WTC11 (cell line): ENCODE measurements at regions not wholly inside any gene's neighbourhood (a gene's known extent, or its start where the extent isn't known, plus 50 kb on each side); places are given as distances from the start of the nearest gene placed in this dataset.

ENCODE experiments used
- ATAC-seq: fragments of 200-7000 bp; cut with Tn5 transposase; 2 replicates; pipeline ENCODE4 v1.10.0; 2021; ENCODE audit warnings: mild to moderate bottlenecking, moderate library complexity
- CTCF ChIA-PET: fragments of 300-600 bp; sonication (Branson Sonifier 250); formaldehyde crosslinking; loops from one replicate; lab custom pipeline; 2021; ENCODE audit warnings: antibody characterized with exemption; lab: Charles Lee
- POLR2A ChIA-PET: fragments of 350-600 bp; sonication (Branson Sonifier 250); formaldehyde crosslinking; loops from one replicate; lab custom pipeline; 2021; ENCODE audit warnings: antibody characterized with exemption; lab: Charles Lee
- DNase-seq: peaks from one replicate; pipeline ENCODE4 v3.0.0; 2021; ENCODE audit warnings: low spot score
- H3K27ac Mint-ChIP-seq: 2 replicates; pipeline ENCODE4 v1.8.0; 2021; ENCODE audit warnings: mixed read lengths
- H3K27me3 Mint-ChIP-seq: 2 replicates; pipeline ENCODE4 v1.8.0; 2021; ENCODE audit warnings: low read depth, mild to moderate bottlenecking, moderate library complexity, mixed read lengths
- H3K36me3 Mint-ChIP-seq: 2 replicates; pipeline ENCODE4 v1.8.0; 2021; ENCODE audit warnings: mixed read lengths
- H3K4me1 Mint-ChIP-seq: 2 replicates; pipeline ENCODE4 v1.8.0; 2022; ENCODE audit warnings: mixed read lengths
- H3K4me3 Mint-ChIP-seq: 2 replicates; pipeline ENCODE4 v1.8.0; 2021; ENCODE audit warnings: mild to moderate bottlenecking, moderate library complexity, mixed read lengths
- H3K9me3 Mint-ChIP-seq: 2 replicates; pipeline ENCODE4 v1.8.0; 2021; ENCODE audit warnings: mixed read lengths
- ATF2 ChIP-seq: sonication (generic); formaldehyde crosslinking; IDR thresholded peaks from 2 replicates; pipeline ENCODE4 v1.8.1; 2022; ENCODE audit warnings: low read depth, missing genetic modification reagents, borderline replicate concordance
- CBFB ChIP-seq: sonication (generic); formaldehyde crosslinking; IDR thresholded peaks from 2 replicates; pipeline ENCODE4 v1.8.1; 2022; ENCODE audit warnings: mild to moderate bottlenecking, low read depth, missing genetic modification reagents
- CDX4 ChIP-seq: fragments of 250-450 bp; sonication (Bioruptor Pico); IDR thresholded peaks from 2 replicates; pipeline ENCODE4 v1.9.0; 2021; ENCODE audit warnings: moderate library complexity, mild to moderate bottlenecking, inconsistent platforms, borderline replicate concordance
- CTCF ChIP-seq: fragments of 200-600 bp; IDR thresholded peaks from 2 replicates; pipeline ENCODE4 v1.8.0; 2022; ENCODE audit warnings: antibody characterized with exemption
- ELF4 ChIP-seq: sonication (generic); formaldehyde crosslinking; IDR thresholded peaks from 2 replicates; pipeline ENCODE4 v1.8.1; 2022; ENCODE audit warnings: low read depth, mild to moderate bottlenecking, moderate library complexity, missing genetic modification reagents
- EMX1 ChIP-seq: fragments of 250-450 bp; sonication (Bioruptor Pico); IDR thresholded peaks from 2 replicates; pipeline ENCODE4 v1.8.0; 2021; ENCODE audit warnings: mild to moderate bottlenecking
- ETV6 ChIP-seq: sonication (generic); formaldehyde crosslinking; IDR thresholded peaks from 2 replicates; pipeline ENCODE4 v1.8.1; 2022; ENCODE audit warnings: mild to moderate bottlenecking, missing genetic modification reagents
- FOXJ3 ChIP-seq: sonication (generic); formaldehyde crosslinking; IDR thresholded peaks from 2 replicates; pipeline ENCODE4 v1.9.0; 2021; ENCODE audit warnings: missing genetic modification reagents, mild to moderate bottlenecking, borderline replicate concordance
- FOXK1 ChIP-seq: sonication (generic); formaldehyde crosslinking; IDR thresholded peaks from 2 replicates; pipeline ENCODE4 v1.8.0; 2022; ENCODE audit warnings: mild to moderate bottlenecking, moderate library complexity, missing genetic modification reagents
- GABPB1 ChIP-seq: sonication (generic); formaldehyde crosslinking; IDR thresholded peaks from 2 replicates; pipeline ENCODE4 v1.8.1; 2023; ENCODE audit warnings: mild to moderate bottlenecking, missing genetic modification reagents
- IRF2 ChIP-seq: sonication (generic); formaldehyde crosslinking; IDR thresholded peaks from 2 replicates; pipeline ENCODE4 v1.8.0; 2022; ENCODE audit warnings: low read depth, missing genetic modification reagents, borderline replicate concordance
- JUN ChIP-seq: sonication (generic); formaldehyde crosslinking; IDR thresholded peaks from 2 replicates; pipeline ENCODE4 v1.8.0; 2023; ENCODE audit warnings: mild to moderate bottlenecking, missing genetic modification reagents
- KAT7 ChIP-seq: sonication (generic); formaldehyde crosslinking; IDR thresholded peaks from 2 replicates; pipeline ENCODE4 v1.8.1; 2023; ENCODE audit warnings: missing genetic modification reagents, mild to moderate bottlenecking, borderline replicate concordance
- MAX ChIP-seq: sonication (generic); formaldehyde crosslinking; IDR thresholded peaks from 2 replicates; pipeline ENCODE4 v1.8.0; 2022; ENCODE audit warnings: mild to moderate bottlenecking, missing genetic modification reagents
- NFE2L1 ChIP-seq: sonication (generic); formaldehyde crosslinking; IDR thresholded peaks from 2 replicates; pipeline ENCODE4 v1.8.1; 2023; ENCODE audit warnings: missing genetic modification reagents
- NR2C2 ChIP-seq: sonication (generic); formaldehyde crosslinking; IDR thresholded peaks from 2 replicates; pipeline ENCODE4 v1.8.0; 2022; ENCODE audit warnings: mild to moderate bottlenecking, missing genetic modification reagents
- OVOL2 ChIP-seq: fragments of 250-450 bp; sonication (Bioruptor Pico); IDR thresholded peaks from 2 replicates; pipeline ENCODE4 v1.9.0; 2021; ENCODE audit warnings: mild to moderate bottlenecking, borderline replicate concordance
- RORB ChIP-seq: fragments of 250-450 bp; sonication (Bioruptor Pico); IDR thresholded peaks from 2 replicates; pipeline ENCODE4 v1.9.0; 2021; ENCODE audit warnings: mild to moderate bottlenecking
- SOX15 ChIP-seq: fragments of 250-450 bp; sonication (Bioruptor Pico); IDR thresholded peaks from 2 replicates; pipeline ENCODE4 v1.9.0; 2021; ENCODE audit warnings: mild to moderate bottlenecking
- TEAD1 ChIP-seq: sonication (generic); formaldehyde crosslinking; IDR thresholded peaks from 2 replicates; pipeline ENCODE4 v1.8.0; 2022; ENCODE audit warnings: mild to moderate bottlenecking, missing genetic modification reagents
- TEAD4 ChIP-seq: sonication (generic); formaldehyde crosslinking; IDR thresholded peaks from 2 replicates; pipeline ENCODE4 v1.8.0; 2022; ENCODE audit warnings: mild to moderate bottlenecking, missing genetic modification reagents
- ZNF232 ChIP-seq: sonication (generic); formaldehyde crosslinking; IDR thresholded peaks from 2 replicates; pipeline ENCODE4 v1.8.0; 2022; ENCODE audit warnings: mild to moderate bottlenecking, missing genetic modification reagents
- TF ChIP-seq, protein P1 (sequence below): sonication (generic); formaldehyde crosslinking; IDR thresholded peaks from 2 replicates; pipeline ENCODE4 v1.8.0; 2022; ENCODE audit warnings: mild to moderate bottlenecking, missing genetic modification reagents
- TF ChIP-seq, protein P2 (sequence below): sonication (generic); formaldehyde crosslinking; IDR thresholded peaks from 2 replicates; pipeline ENCODE4 v1.8.1; 2022; ENCODE audit warnings: mild to moderate bottlenecking, moderate library complexity, missing genetic modification reagents

- ATAC-seq (no peak), DNase-seq (no peak)
- Mint-ChIP-seq H3K27me3 (no peaks in the 10 kb centered on the region), H3K4me3 (no peak overlapping the region), H3K9me3 (no peaks in the 10 kb centered on the region), H3K36me3 (no peaks in the 10 kb centered on the region), H3K27ac (no peak overlapping the region; the same call in 1 of the 2 replicates), H3K4me1 (peaks cover 6% of the 10 kb centered on the region; the same call in 1 of the 2 replicates)
- POLR2A ChIA-PET: no interaction called here
- CTCF ChIA-PET: no interaction called here
- no peak for TF ChIP-seq OVOL2 (CRISPR knock-in tag)
- TF ChIP-seq, protein P1, sequence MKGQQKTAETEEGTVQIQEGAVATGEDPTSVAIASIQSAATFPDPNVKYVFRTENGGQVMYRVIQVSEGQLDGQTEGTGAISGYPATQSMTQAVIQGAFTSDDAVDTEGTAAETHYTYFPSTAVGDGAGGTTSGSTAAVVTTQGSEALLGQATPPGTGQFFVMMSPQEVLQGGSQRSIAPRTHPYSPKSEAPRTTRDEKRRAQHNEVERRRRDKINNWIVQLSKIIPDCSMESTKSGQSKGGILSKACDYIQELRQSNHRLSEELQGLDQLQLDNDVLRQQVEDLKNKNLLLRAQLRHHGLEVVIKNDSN (CRISPR knock-in tag): no peak
- no peak for TF ChIP-seq FOXJ3
- TF ChIP-seq GABPB1 (CRISPR knock-in tag): no peak
- no peak for TF ChIP-seq TEAD1
- TF ChIP-seq, protein P2, sequence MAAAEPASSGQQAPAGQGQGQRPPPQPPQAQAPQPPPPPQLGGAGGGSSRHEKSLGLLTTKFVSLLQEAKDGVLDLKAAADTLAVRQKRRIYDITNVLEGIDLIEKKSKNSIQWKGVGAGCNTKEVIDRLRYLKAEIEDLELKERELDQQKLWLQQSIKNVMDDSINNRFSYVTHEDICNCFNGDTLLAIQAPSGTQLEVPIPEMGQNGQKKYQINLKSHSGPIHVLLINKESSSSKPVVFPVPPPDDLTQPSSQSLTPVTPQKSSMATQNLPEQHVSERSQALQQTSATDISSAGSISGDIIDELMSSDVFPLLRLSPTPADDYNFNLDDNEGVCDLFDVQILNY (CRISPR knock-in tag): no peak
- no peak for TF ChIP-seq SOX15 (CRISPR knock-in tag)
- no peak for TF ChIP-seq CBFB (CRISPR knock-in tag)
- TF ChIP-seq ZNF232 (CRISPR knock-in tag): no peak
- TF ChIP-seq NR2C2 (CRISPR knock-in tag): no peak
Measured at GRCh38 chr6:2360126-2360525, 114.7 kb upstream of the GMDS start.

- H3K4me1 Mint-ChIP-seq: 0 out of 2 replicates have a peak, but pooled peaks cover 3% of the 10 kb centered on the region
- POLR2A ChIA-PET: no interaction called here
- no peak for DNase-seq
Measured at GRCh38 chr6:2355150-2355549, 109.7 kb upstream of the GMDS start.

GRCh38 chr6:2354138-2354491 lies 108.7 kb upstream of the GMDS start:
- POLR2A ChIA-PET: interaction anchor here (0.6 to 1.4 kb wide), 2 partner anchors 139 to 145 kb away, joined by 3 to 4 read pairs; no protein-coding TSS in a partner anchor
- TF ChIP-seq, protein P1 (CRISPR knock-in tag): no peak
- no peak for TF ChIP-seq TEAD4 (CRISPR knock-in tag)
- TF ChIP-seq ZNF232 (CRISPR knock-in tag): no peak
- TF ChIP-seq JUN (CRISPR knock-in tag): no peak
- TF ChIP-seq ATF2 (CRISPR knock-in tag): no peak
- no peak for TF ChIP-seq EMX1 (CRISPR knock-in tag)
- no peak for TF ChIP-seq RORB (CRISPR knock-in tag)
- no peak for TF ChIP-seq ELF4 (CRISPR knock-in tag)
- TF ChIP-seq CDX4 (CRISPR knock-in tag): no peak
- no peak for TF ChIP-seq MAX (CRISPR knock-in tag)
- no peak for TF ChIP-seq IRF2 (CRISPR knock-in tag)
- TF ChIP-seq GABPB1 (CRISPR knock-in tag): no peak

More at GRCh38 chr6:2355150-2355549, 109.7 kb upstream of the GMDS start:
- no peaks in the 10 kb centered on the region for H3K9me3 Mint-ChIP-seq
- no peaks in the 10 kb centered on the region for H3K36me3 Mint-ChIP-seq
- no peaks in the 10 kb centered on the region for H3K27me3 Mint-ChIP-seq
- TF ChIP-seq IRF2 (CRISPR knock-in tag): no peak
- TF ChIP-seq FOXJ3: no peak
- TF ChIP-seq FOXK1 (CRISPR knock-in tag): no peak
- no peak for TF ChIP-seq KAT7
- no peak for TF ChIP-seq ETV6 (CRISPR knock-in tag)
- no peak for TF ChIP-seq NFE2L1
- TF ChIP-seq CTCF: no peak
- TF ChIP-seq, protein P2 (CRISPR knock-in tag): no peak
- ATAC-seq: no peak
- no peak overlapping the region for H3K27ac Mint-ChIP-seq
- CTCF ChIA-PET: interaction anchor here (2.0 kb wide), 1 partner anchor 279 kb away, joined by 5 read pairs; no protein-coding TSS in a partner anchor
- H3K4me3 Mint-ChIP-seq: no peak overlapping the region

More at GRCh38 chr6:2354138-2354491, 108.7 kb upstream of the GMDS start:
- H3K4me1 Mint-ChIP-seq: 0 out of 2 replicates have a peak, but pooled peaks cover 3% of the 10 kb centered on the region
- H3K27me3 Mint-ChIP-seq: no peaks in the 10 kb centered on the region
- no peaks in the 10 kb centered on the region for H3K36me3 Mint-ChIP-seq
- CTCF ChIA-PET: interaction anchor here (0.5 to 2.0 kb wide), 35 partner anchors 9 to 760 kb away, joined by 3 to 63 read pairs (median 4); no protein-coding TSS in a partner anchor
- no peak overlapping the region for H3K4me3 Mint-ChIP-seq
- ATAC-seq (no peak), DNase-seq (no peak)
- no peak overlapping the region for H3K27ac Mint-ChIP-seq
- H3K9me3 Mint-ChIP-seq: no peaks in the 10 kb centered on the region
